OCI-LY1 (cell line): ENCODE measurements at regions not wholly inside any gene's neighbourhood (a gene's known extent, or its start where the extent isn't known, plus 50 kb on each side); places are given as distances from the start of the nearest gene placed in this dataset.

Source experiments
- H2AFZ ChIP-seq: fragments of 200-600 bp; sonication (generic), shearing (Covaris generic); 2 replicates; pipeline ENCODE4 v1.6.0; 2014; ENCODE audit warnings: antibody characterized with exemption, mild to moderate bottlenecking, low read length
- H3F3A ChIP-seq: fragments of 200-600 bp; sonication (generic), shearing (Covaris generic); 2 replicates; pipeline ENCODE4 v1.6.0; 2014; ENCODE audit warnings: mild to moderate bottlenecking, antibody characterized with exemption, low read length, moderate library complexity; ENCODE audit not compliant: insufficient read depth
- H3K27ac ChIP-seq: fragments of 200-600 bp; sonication (generic); 2 replicates; pipeline ENCODE4 v1.5.1; 2014; ENCODE audit warnings: low read length, mixed run types, mild to moderate bottlenecking, low read depth; ENCODE audit not compliant: poor library complexity, severe bottlenecking
- H3K27me3 ChIP-seq: fragments of 200-600 bp; sonication (generic); 2 replicates; pipeline ENCODE4 v1.6.0; 2014; ENCODE audit warnings: antibody characterized with exemption, mild to moderate bottlenecking, low read length, moderate library complexity; ENCODE audit not compliant: insufficient read depth
- H3K36me3 ChIP-seq: fragments of 200-600 bp; sonication (generic); 2 replicates; pipeline ENCODE4 v1.6.1; 2014; ENCODE audit warnings: mild to moderate bottlenecking, antibody characterized with exemption, low read length, moderate library complexity, mixed read lengths; ENCODE audit not compliant: insufficient read depth
- H3K4me1 ChIP-seq: fragments of 200-600 bp; sonication (generic); 2 replicates; pipeline ENCODE4 v1.5.1; 2014; ENCODE audit warnings: mild to moderate bottlenecking, low read length, moderate library complexity; ENCODE audit not compliant: insufficient read depth, severe bottlenecking
- H3K4me2 ChIP-seq: fragments of 200-600 bp; sonication (generic), shearing (Covaris generic); 2 replicates; pipeline ENCODE4 v1.6.1; 2014; ENCODE audit warnings: low read length
- H3K4me3 ChIP-seq: fragments of 200-600 bp; sonication (generic); 2 replicates; pipeline ENCODE4 v1.5.1; 2014; ENCODE audit warnings: low read length, low read depth, mild to moderate bottlenecking, mixed read lengths; ENCODE audit not compliant: poor library complexity, severe bottlenecking
- H3K79me2 ChIP-seq: fragments of 200-600 bp; shearing (Covaris generic); 2 replicates; pipeline ENCODE4 v1.6.1; 2016; ENCODE audit warnings: mixed run types, low read length, mixed read lengths; ENCODE audit not compliant: insufficient read depth
- H3K9ac ChIP-seq: fragments of 200-600 bp; sonication (generic), shearing (Covaris generic); 2 replicates; pipeline ENCODE4 v1.6.1; 2014; ENCODE audit warnings: mild to moderate bottlenecking, low read length, mixed read lengths
- H3K9me2 ChIP-seq: fragments of 200-600 bp; sonication (generic), shearing (Covaris generic); 2 replicates; pipeline ENCODE4 v1.6.1; 2014; ENCODE audit warnings: low read depth, mild to moderate bottlenecking, low read length, mixed read lengths
- H3K9me3 ChIP-seq: fragments of 200-600 bp; shearing (Covaris generic); 2 replicates; pipeline ENCODE4 v1.6.1; 2014; ENCODE audit warnings: low read length, mixed read lengths
- H4K20me1 ChIP-seq: fragments of 200-600 bp; sonication (generic), shearing (Covaris generic); 2 replicates; pipeline ENCODE4 v1.6.0; 2016; ENCODE audit warnings: mild to moderate bottlenecking, low read length; ENCODE audit not compliant: insufficient read depth
- CTCF ChIP-seq: fragments of 200-600 bp; sonication (generic), shearing (Covaris generic); IDR thresholded peaks from 2 replicates; pipeline ENCODE4 v1.5.1; 2017; ENCODE audit warnings: mild to moderate bottlenecking, antibody characterized with exemption, low read length, moderate library complexity, mixed read lengths
- EZH2 ChIP-seq: fragments of 200-600 bp; sonication (generic), shearing (Covaris generic); IDR thresholded peaks from 2 replicates; pipeline ENCODE4 v1.8.0; 2017; ENCODE audit warnings: borderline replicate concordance, mixed run types, mild to moderate bottlenecking, antibody characterized with exemption, low read length, moderate library complexity, mixed read lengths

- H3K36me3 ChIP-seq = no peaks in the 10 kb centered on the region
- H3K9ac ChIP-seq = no peak overlapping the region
- no peaks in the 10 kb centered on the region for H3K79me2 ChIP-seq
- no peaks in the 10 kb centered on the region for H3K9me2 ChIP-seq
- TF ChIP-seq CTCF (no peak), EZH2 (no peak)
- H3K4me2 ChIP-seq = no peak overlapping the region
- H3K4me1 ChIP-seq = no peaks in the 10 kb centered on the region
- no peaks in the 10 kb centered on the region for H3K27me3 ChIP-seq
- no peak overlapping the region for H2AFZ ChIP-seq
- no peaks in the 10 kb centered on the region for H3K9me3 ChIP-seq
- no peaks in the 10 kb centered on the region for H3F3A ChIP-seq
- no peak overlapping the region for H3K27ac ChIP-seq
- H3K4me3 ChIP-seq = no peak overlapping the region
- no peaks in the 10 kb centered on the region for H4K20me1 ChIP-seq
These were observed 415.3 kb downstream of the PDGFC start for GRCh38 chr4:156556336-156556735.

DNA sequence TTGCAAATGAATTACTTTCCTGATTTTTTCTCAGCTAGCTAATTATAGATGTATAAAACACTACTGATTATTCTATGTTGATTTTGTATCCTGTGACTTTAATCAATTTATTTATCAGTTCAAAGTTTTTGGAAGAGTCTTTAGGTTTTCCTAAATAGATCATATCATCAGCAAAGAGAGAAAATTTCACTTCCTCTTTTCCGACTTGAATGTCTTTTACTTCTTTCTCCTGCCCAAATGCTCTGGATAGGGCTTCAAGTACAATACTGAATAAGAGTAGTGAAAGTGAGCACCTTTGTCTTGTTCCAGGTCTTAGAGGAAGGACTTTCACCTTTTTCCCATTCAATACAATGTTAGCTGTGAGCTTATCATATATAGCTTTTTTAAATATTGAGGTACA is 417.9 kb downstream of the PDGFC start:
- no peak for TF ChIP-seq CTCF
- no peaks in the 10 kb centered on the region for H3K9me2 ChIP-seq
- no peaks in the 10 kb centered on the region for H3K9me3 ChIP-seq
- no peak overlapping the region for H3K4me3 ChIP-seq
- H3K27me3 ChIP-seq = no peaks in the 10 kb centered on the region
- no peak overlapping the region for H2AFZ ChIP-seq
- no peaks in the 10 kb centered on the region for H3K36me3 ChIP-seq
- no peaks in the 10 kb centered on the region for H3K79me2 ChIP-seq
- H4K20me1 ChIP-seq = no peaks in the 10 kb centered on the region
- H3F3A ChIP-seq = no peaks in the 10 kb centered on the region
- no peak overlapping the region for H3K4me2 ChIP-seq
- H3K27ac ChIP-seq = no peak overlapping the region
- H3K4me1 ChIP-seq = no peaks in the 10 kb centered on the region
- no peak overlapping the region for H3K9ac ChIP-seq

- H3K79me2 ChIP-seq = no peaks in the 10 kb centered on the region
- no peaks in the 10 kb centered on the region for H3K9me2 ChIP-seq
- no peaks in the 10 kb centered on the region for H3K4me1 ChIP-seq
- no peaks in the 10 kb centered on the region for H3K9me3 ChIP-seq
- no peak overlapping the region for H3K4me2 ChIP-seq
- H3K9ac ChIP-seq = no peak overlapping the region
- no peaks in the 10 kb centered on the region for H4K20me1 ChIP-seq
- no peak overlapping the region for H2AFZ ChIP-seq
- H3K27ac ChIP-seq = no peak overlapping the region
- no peak overlapping the region for H3K4me3 ChIP-seq
- no peaks in the 10 kb centered on the region for H3K27me3 ChIP-seq
- TF ChIP-seq EZH2 = no peak
- TF ChIP-seq CTCF = no peak
- H3F3A ChIP-seq = no peaks in the 10 kb centered on the region
- H3K36me3 ChIP-seq = no peaks in the 10 kb centered on the region
These were observed 423.7 kb downstream of the PDGFC start for GRCh38 chr4:156547891-156548290.
